GM20431 (cell line): ENCODE measurements at regions not wholly inside any gene's neighbourhood (a gene's known extent, or its start where the extent isn't known, plus 50 kb on each side); places are given as distances from the start of the nearest gene placed in this dataset.

Experiments used
- in situ Hi-C: fragments of 300-500 bp; cut with MseI, MboI; formaldehyde crosslinking; loops from one replicate; pipeline ENCODE4 v1.15.0; 2020; ENCODE audit warnings: low sequenced_read_pairs; ENCODE audit not compliant: unreplicated experiment

- in situ Hi-C loops, result no loop called here
Observed at GRCh38 chr21:16642353-16642752, 870.5 kb upstream of the CXADR start.

- in situ Hi-C loops, result no loop called here
Observed at GRCh38 chr21:16644685-16645084, 868.2 kb upstream of the CXADR start.

GRCh38 chr21:16650714-16651366, 862.0 kb upstream of the CXADR start:
- in situ Hi-C loops, result no loop called here

GRCh38 chr21:16651956-16652355, 860.9 kb upstream of the CXADR start:
- in situ Hi-C loops, result no loop called here

- in situ Hi-C loops, result no loop called here
Observed at GRCh38 chr21:16663436-16663835, 849.4 kb upstream of the CXADR start.

GRCh38 chr21:16667395-16667794, 845.4 kb upstream of the CXADR start:
- in situ Hi-C loops, result no loop called here

- in situ Hi-C loops, result no loop called here
Observed at GRCh38 chr21:16674949-16675348, 837.9 kb upstream of the CXADR start.

- in situ Hi-C loops, result no loop called here
Observed at GRCh38 chr21:16676391-16676790, 836.5 kb upstream of the CXADR start.

GRCh38 chr21:16678429-16679160, 834.2 kb upstream of the CXADR start:
- in situ Hi-C loops, result no loop called here

- in situ Hi-C loops, result no loop called here
Observed at GRCh38 chr21:16695074-16695473, 817.8 kb upstream of the CXADR start.

GRCh38 chr21:16707274-16707673, 805.6 kb upstream of the CXADR start:
- in situ Hi-C loops, result no loop called here

- in situ Hi-C loops, result no loop called here
Observed at GRCh38 chr21:16708101-16708835, 804.6 kb upstream of the CXADR start.

- in situ Hi-C loops, result no loop called here
Observed at GRCh38 chr21:16709866-16710550, 802.8 kb upstream of the CXADR start.

GRCh38 chr21:16711757-16712156, 801.1 kb upstream of the CXADR start:
- in situ Hi-C loops, result no loop called here

- in situ Hi-C loops, result no loop called here
Observed at GRCh38 chr21:16713331-16714117, 799.3 kb upstream of the CXADR start.

GRCh38 chr21:16740511-16740910, 772.3 kb upstream of the CXADR start:
- in situ Hi-C loops, result no loop called here

GRCh38 chr21:16741141-16741665, 771.6 kb upstream of the CXADR start:
- in situ Hi-C loops, result no loop called here

GRCh38 chr21:16742131-16742641, 770.7 kb upstream of the CXADR start:
- in situ Hi-C loops, result no loop called here

- in situ Hi-C loops, result no loop called here
Observed at GRCh38 chr21:16742741-16743140, 770.1 kb upstream of the CXADR start.
